SHP77 (cell line): ENCODE measurements at regions not wholly inside any gene's neighbourhood (a gene's known extent, or its start where the extent isn't known, plus 50 kb on each side); places are given as distances from the start of the nearest gene placed in this dataset.

Source experiments
- DNase-seq, 2 experiments: peaks; one replicate each; lab custom pipeline; 2025; lab: John Stamatoyannopoulos, UW

- no peak for DNase-seq
Measured at GRCh38 chr13:63010072-63010658, 1594.5 kb upstream of the PCDH20 start.

- DNase-seq = no peak
Measured at GRCh38 chr13:63005625-63006024, 1590.0 kb upstream of the PCDH20 start.

- DNase-seq = no peak
Measured at GRCh38 chr13:62997696-62998095, 1582.0 kb upstream of the PCDH20 start.

GRCh38 chr13:62997038-62997599 is 1581.5 kb upstream of the PCDH20 start:
- no peak for DNase-seq

GRCh38 chr13:62973804-62974203 is 1558.2 kb upstream of the PCDH20 start:
- no peak for DNase-seq

- DNase-seq = no peak
Measured at GRCh38 chr13:62964522-62964921, 1548.9 kb upstream of the PCDH20 start.

- no peak for DNase-seq
Measured at GRCh38 chr13:62960723-62961122, 1545.1 kb upstream of the PCDH20 start.

- peak; percentile 33 to 44 for DNase-seq
Measured at GRCh38 chr13:62933809-62934208, 1518.2 kb upstream of the PCDH20 start.

GRCh38 chr13:62932256-62932883 is 1516.7 kb upstream of the PCDH20 start:
- DNase-seq = no peak

GRCh38 chr13:62931853-62932252 is 1516.2 kb upstream of the PCDH20 start:
- DNase-seq = no peak

- DNase-seq = no peak
Measured at GRCh38 chr13:62924395-62924794, 1508.7 kb upstream of the PCDH20 start.

GRCh38 chr13:62920159-62920558 is 1504.5 kb upstream of the PCDH20 start:
- DNase-seq = no peak

- no peak for DNase-seq
Measured at GRCh38 chr13:62919491-62919890, 1503.8 kb upstream of the PCDH20 start.

- DNase-seq = no peak
Measured at GRCh38 chr13:62910541-62911060, 1495.0 kb upstream of the PCDH20 start.

GRCh38 chr13:62908321-62908720 is 1492.7 kb upstream of the PCDH20 start:
- no peak for DNase-seq

- no peak for DNase-seq
Measured at GRCh38 chr13:62906896-62907295, 1491.2 kb upstream of the PCDH20 start.

GRCh38 chr13:62906469-62906868 is 1490.8 kb upstream of the PCDH20 start:
- DNase-seq = no peak

- DNase-seq = no peak
Measured at GRCh38 chr13:62887046-62887445, 1471.4 kb upstream of the PCDH20 start.

GRCh38 chr13:62879071-62879470 is 1463.4 kb upstream of the PCDH20 start:
- no peak for DNase-seq

- DNase-seq = no peak
Measured at GRCh38 chr13:62875118-62875640, 1459.5 kb upstream of the PCDH20 start.

GRCh38 chr13:62850331-62850730 is 1434.7 kb upstream of the PCDH20 start:
- peak in 1 of 2 experiments; percentile 13 for DNase-seq

GRCh38 chr13:62847520-62847919 is 1431.9 kb upstream of the PCDH20 start:
- no peak for DNase-seq

GRCh38 chr13:62846302-62846701 is 1430.7 kb upstream of the PCDH20 start:
- DNase-seq = no peak
